OCI-LY1 (cell line): ENCODE measurements at regions not wholly inside any gene's neighbourhood (a gene's known extent, or its start where the extent isn't known, plus 50 kb on each side); places are given as distances from the start of the nearest gene placed in this dataset.

Source experiments
- H2AFZ ChIP-seq: fragments of 200-600 bp; sonication (generic), shearing (Covaris generic); 2 replicates; pipeline ENCODE4 v1.6.0; 2014; ENCODE audit warnings: antibody characterized with exemption, mild to moderate bottlenecking, low read length
- H3F3A ChIP-seq: fragments of 200-600 bp; sonication (generic), shearing (Covaris generic); 2 replicates; pipeline ENCODE4 v1.6.0; 2014; ENCODE audit warnings: mild to moderate bottlenecking, antibody characterized with exemption, low read length, moderate library complexity; ENCODE audit not compliant: insufficient read depth
- H3K27ac ChIP-seq: fragments of 200-600 bp; sonication (generic); 2 replicates; pipeline ENCODE4 v1.5.1; 2014; ENCODE audit warnings: low read length, mixed run types, mild to moderate bottlenecking, low read depth; ENCODE audit not compliant: poor library complexity, severe bottlenecking
- H3K27me3 ChIP-seq: fragments of 200-600 bp; sonication (generic); 2 replicates; pipeline ENCODE4 v1.6.0; 2014; ENCODE audit warnings: antibody characterized with exemption, mild to moderate bottlenecking, low read length, moderate library complexity; ENCODE audit not compliant: insufficient read depth
- H3K36me3 ChIP-seq: fragments of 200-600 bp; sonication (generic); 2 replicates; pipeline ENCODE4 v1.6.1; 2014; ENCODE audit warnings: mild to moderate bottlenecking, antibody characterized with exemption, low read length, moderate library complexity, mixed read lengths; ENCODE audit not compliant: insufficient read depth
- H3K4me1 ChIP-seq: fragments of 200-600 bp; sonication (generic); 2 replicates; pipeline ENCODE4 v1.5.1; 2014; ENCODE audit warnings: mild to moderate bottlenecking, low read length, moderate library complexity; ENCODE audit not compliant: insufficient read depth, severe bottlenecking
- H3K4me2 ChIP-seq: fragments of 200-600 bp; sonication (generic), shearing (Covaris generic); 2 replicates; pipeline ENCODE4 v1.6.1; 2014; ENCODE audit warnings: low read length
- H3K4me3 ChIP-seq: fragments of 200-600 bp; sonication (generic); 2 replicates; pipeline ENCODE4 v1.5.1; 2014; ENCODE audit warnings: low read length, low read depth, mild to moderate bottlenecking, mixed read lengths; ENCODE audit not compliant: poor library complexity, severe bottlenecking
- H3K79me2 ChIP-seq: fragments of 200-600 bp; shearing (Covaris generic); 2 replicates; pipeline ENCODE4 v1.6.1; 2016; ENCODE audit warnings: mixed run types, low read length, mixed read lengths; ENCODE audit not compliant: insufficient read depth
- H3K9ac ChIP-seq: fragments of 200-600 bp; sonication (generic), shearing (Covaris generic); 2 replicates; pipeline ENCODE4 v1.6.1; 2014; ENCODE audit warnings: mild to moderate bottlenecking, low read length, mixed read lengths
- H3K9me2 ChIP-seq: fragments of 200-600 bp; sonication (generic), shearing (Covaris generic); 2 replicates; pipeline ENCODE4 v1.6.1; 2014; ENCODE audit warnings: low read depth, mild to moderate bottlenecking, low read length, mixed read lengths
- H3K9me3 ChIP-seq: fragments of 200-600 bp; shearing (Covaris generic); 2 replicates; pipeline ENCODE4 v1.6.1; 2014; ENCODE audit warnings: low read length, mixed read lengths
- H4K20me1 ChIP-seq: fragments of 200-600 bp; sonication (generic), shearing (Covaris generic); 2 replicates; pipeline ENCODE4 v1.6.0; 2016; ENCODE audit warnings: mild to moderate bottlenecking, low read length; ENCODE audit not compliant: insufficient read depth
- CTCF ChIP-seq: fragments of 200-600 bp; sonication (generic), shearing (Covaris generic); IDR thresholded peaks from 2 replicates; pipeline ENCODE4 v1.5.1; 2017; ENCODE audit warnings: mild to moderate bottlenecking, antibody characterized with exemption, low read length, moderate library complexity, mixed read lengths
- EZH2 ChIP-seq: fragments of 200-600 bp; sonication (generic), shearing (Covaris generic); IDR thresholded peaks from 2 replicates; pipeline ENCODE4 v1.8.0; 2017; ENCODE audit warnings: borderline replicate concordance, mixed run types, mild to moderate bottlenecking, antibody characterized with exemption, low read length, moderate library complexity, mixed read lengths

- no peaks in the 10 kb centered on the region for H3K79me2 ChIP-seq
Measured at GRCh38 chr7:19215412-19215811, 70.2 kb upstream of the FERD3L start.

GRCh38 chr7:19213746-19214145 is 68.5 kb upstream of the FERD3L start:
- no peaks in the 10 kb centered on the region for H3K4me1 ChIP-seq
- no peaks in the 10 kb centered on the region for H3K27me3 ChIP-seq
- H3K9me3 ChIP-seq: no peaks in the 10 kb centered on the region
- H2AFZ ChIP-seq: no peak overlapping the region
- TF ChIP-seq EZH2: no peak
- TF ChIP-seq CTCF: no peak
- no peak overlapping the region for H3K4me3 ChIP-seq
- no peak overlapping the region for H3K9ac ChIP-seq
- H3K79me2 ChIP-seq: no peaks in the 10 kb centered on the region
- H3K9me2 ChIP-seq: no peaks in the 10 kb centered on the region
- H3F3A ChIP-seq: no peaks in the 10 kb centered on the region
- no peaks in the 10 kb centered on the region for H3K36me3 ChIP-seq
- no peak overlapping the region for H3K4me2 ChIP-seq
- H4K20me1 ChIP-seq: no peaks in the 10 kb centered on the region
- no peak overlapping the region for H3K27ac ChIP-seq

More at GRCh38 chr7:19215412-19215811, 70.2 kb upstream of the FERD3L start:
- no peak overlapping the region for H2AFZ ChIP-seq
- H3K4me3 ChIP-seq: no peak overlapping the region
- H3K36me3 ChIP-seq: no peaks in the 10 kb centered on the region
- TF ChIP-seq CTCF: no peak
- no peak for TF ChIP-seq EZH2
- no peaks in the 10 kb centered on the region for H3F3A ChIP-seq
- H3K9me3 ChIP-seq: no peaks in the 10 kb centered on the region
- no peaks in the 10 kb centered on the region for H3K9me2 ChIP-seq
- no peaks in the 10 kb centered on the region for H3K27me3 ChIP-seq
- no peaks in the 10 kb centered on the region for H4K20me1 ChIP-seq
- H3K4me2 ChIP-seq: no peak overlapping the region
- no peak overlapping the region for H3K27ac ChIP-seq
- H3K4me1 ChIP-seq: no peaks in the 10 kb centered on the region
- no peak overlapping the region for H3K9ac ChIP-seq

DNA sequence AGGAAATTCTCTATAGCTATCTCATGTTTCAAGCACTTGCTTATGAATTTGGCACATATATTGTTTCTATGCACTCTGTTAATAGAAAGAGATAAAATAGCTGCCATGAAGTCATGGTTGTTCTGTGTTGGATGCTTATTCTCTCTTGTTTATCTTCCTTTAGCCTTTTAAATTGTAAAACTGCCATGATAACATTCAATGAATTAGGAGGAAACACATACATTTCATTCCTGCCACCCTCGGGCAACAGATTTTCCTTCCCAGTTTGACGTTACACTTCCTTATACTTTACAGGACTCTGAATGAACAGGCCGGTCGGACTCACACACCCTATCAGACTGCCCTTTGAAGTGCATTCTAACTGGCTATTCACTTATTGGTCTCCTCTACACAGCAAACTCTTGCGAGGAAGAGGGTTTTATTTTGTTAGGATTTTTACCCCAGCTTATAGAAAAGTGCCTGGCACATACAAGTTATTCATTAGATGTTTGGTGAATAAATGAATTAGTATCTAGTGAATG is 65.7 kb upstream of the FERD3L start:
- H3K36me3 ChIP-seq: no peaks in the 10 kb centered on the region
- no peak overlapping the region for H3K4me2 ChIP-seq
- H2AFZ ChIP-seq: no peak overlapping the region
- H3K27ac ChIP-seq: no peak overlapping the region
- H4K20me1 ChIP-seq: no peaks in the 10 kb centered on the region
- no peak overlapping the region for H3K4me3 ChIP-seq
- TF ChIP-seq CTCF (no peak), EZH2 (no peak)
- no peaks in the 10 kb centered on the region for H3K27me3 ChIP-seq
- no peaks in the 10 kb centered on the region for H3K9me3 ChIP-seq
- H3K9me2 ChIP-seq: no peaks in the 10 kb centered on the region
- H3K79me2 ChIP-seq: no peaks in the 10 kb centered on the region
- H3F3A ChIP-seq: no peaks in the 10 kb centered on the region
- no peak overlapping the region for H3K9ac ChIP-seq
- no peaks in the 10 kb centered on the region for H3K4me1 ChIP-seq
